H1 (cell line): ENCODE measurements at regions not wholly inside any gene's neighbourhood (a gene's known extent, or its start where the extent isn't known, plus 50 kb on each side); places are given as distances from the start of the nearest gene placed in this dataset.

ENCODE experiments used
- ASH2L ChIP-seq: fragments of 200-600, 300-600 bp; sonication (generic); IDR thresholded peaks from one replicate; pipeline ENCODE4 v1.7.1; 2017; ENCODE audit warnings: low read length
- PHF8 ChIP-seq: fragments of 200-600 bp; sonication (generic); conservative IDR thresholded peaks from 2 replicates; pipeline ENCODE4 v1.7.1; 2012; ENCODE audit warnings: low read depth, mild to moderate bottlenecking, inconsistent platforms, low read length, moderate library complexity
- SUZ12 ChIP-seq: fragments of 200-600 bp; sonication (generic); IDR thresholded peaks from 2 replicates; pipeline ENCODE4 v1.6.1; 2012; ENCODE audit warnings: mild to moderate bottlenecking, inconsistent platforms, low read length, moderate library complexity, mixed read lengths
- YY1 ChIP-seq: IDR thresholded peaks from 2 replicates; pipeline ENCODE4 v1.6.1; 2011; ENCODE audit warnings: low read depth, mild to moderate bottlenecking, low read length

GRCh38 chr12:97386133-97386581 is 76.4 kb upstream of the RMST start (continued):
- TF ChIP-seq PHF8, result no peak
- TF ChIP-seq YY1, result no peak
- TF ChIP-seq SUZ12, result no peak
- no peak for TF ChIP-seq ASH2L
